NB4 (cell line): ENCODE measurements at regions not wholly inside any gene's neighbourhood (a gene's known extent, or its start where the extent isn't known, plus 50 kb on each side); places are given as distances from the start of the nearest gene placed in this dataset.

Experiments
- DNase-seq: peaks from one replicate; pipeline ENCODE4 v3.0.0; 2010; ENCODE audit warnings: low read depth
- H3K4me3 ChIP-seq: one replicate; pipeline ENCODE4 v1.5.1; 2011; ENCODE audit warnings: mild to moderate bottlenecking, low read depth, low read length, moderate library complexity
- MYC ChIP-seq: IDR thresholded peaks from 2 replicates; pipeline ENCODE4 v1.6.1; 2011; ENCODE audit warnings: low read depth, low read length
- POLR2A ChIP-seq: IDR thresholded peaks from 2 replicates; pipeline ENCODE4 v1.6.1; 2011; ENCODE audit warnings: mild to moderate bottlenecking; ENCODE audit not compliant: insufficient read length; ENCODE audit errors: extremely low read depth
- TF ChIP-seq, protein P1 (sequence below): IDR thresholded peaks from 2 replicates; pipeline ENCODE4 v1.6.1; 2011; ENCODE audit warnings: low read depth, low read length
- TF ChIP-seq, protein P2 (sequence below): IDR thresholded peaks from one replicate; pipeline ENCODE4 v1.5.1; 2012; ENCODE audit warnings: low read depth, low read length

DNA sequence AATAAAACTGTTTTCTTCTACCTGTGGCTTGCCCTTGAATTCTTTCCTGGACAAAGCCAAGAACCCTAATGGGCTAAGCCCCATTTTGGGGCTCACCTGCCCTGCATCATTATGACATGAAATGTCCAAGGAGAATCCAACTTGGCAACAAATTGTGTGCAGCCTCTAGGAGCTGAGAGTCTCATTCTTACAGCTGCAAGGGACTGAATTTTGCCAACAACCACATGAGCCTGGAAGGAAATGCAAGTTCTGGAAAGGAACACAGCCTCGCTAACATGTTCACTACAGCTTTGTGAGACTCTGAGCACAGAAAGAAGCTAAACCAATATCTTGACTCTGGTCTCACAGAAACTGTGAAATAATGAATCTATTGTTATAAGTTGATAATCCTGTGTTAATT is 94.8 kb upstream of the CDH12 start:
- no peak for DNase-seq
- H3K4me3 ChIP-seq = no peak overlapping the region
- TF ChIP-seq MYC (no peak), POLR2A (no peak)
- TF ChIP-seq, protein P1, sequence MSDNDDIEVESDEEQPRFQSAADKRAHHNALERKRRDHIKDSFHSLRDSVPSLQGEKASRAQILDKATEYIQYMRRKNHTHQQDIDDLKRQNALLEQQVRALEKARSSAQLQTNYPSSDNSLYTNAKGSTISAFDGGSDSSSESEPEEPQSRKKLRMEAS = no peak
- TF ChIP-seq, protein P2, sequence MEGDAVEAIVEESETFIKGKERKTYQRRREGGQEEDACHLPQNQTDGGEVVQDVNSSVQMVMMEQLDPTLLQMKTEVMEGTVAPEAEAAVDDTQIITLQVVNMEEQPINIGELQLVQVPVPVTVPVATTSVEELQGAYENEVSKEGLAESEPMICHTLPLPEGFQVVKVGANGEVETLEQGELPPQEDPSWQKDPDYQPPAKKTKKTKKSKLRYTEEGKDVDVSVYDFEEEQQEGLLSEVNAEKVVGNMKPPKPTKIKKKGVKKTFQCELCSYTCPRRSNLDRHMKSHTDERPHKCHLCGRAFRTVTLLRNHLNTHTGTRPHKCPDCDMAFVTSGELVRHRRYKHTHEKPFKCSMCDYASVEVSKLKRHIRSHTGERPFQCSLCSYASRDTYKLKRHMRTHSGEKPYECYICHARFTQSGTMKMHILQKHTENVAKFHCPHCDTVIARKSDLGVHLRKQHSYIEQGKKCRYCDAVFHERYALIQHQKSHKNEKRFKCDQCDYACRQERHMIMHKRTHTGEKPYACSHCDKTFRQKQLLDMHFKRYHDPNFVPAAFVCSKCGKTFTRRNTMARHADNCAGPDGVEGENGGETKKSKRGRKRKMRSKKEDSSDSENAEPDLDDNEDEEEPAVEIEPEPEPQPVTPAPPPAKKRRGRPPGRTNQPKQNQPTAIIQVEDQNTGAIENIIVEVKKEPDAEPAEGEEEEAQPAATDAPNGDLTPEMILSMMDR = no peak

DNA sequence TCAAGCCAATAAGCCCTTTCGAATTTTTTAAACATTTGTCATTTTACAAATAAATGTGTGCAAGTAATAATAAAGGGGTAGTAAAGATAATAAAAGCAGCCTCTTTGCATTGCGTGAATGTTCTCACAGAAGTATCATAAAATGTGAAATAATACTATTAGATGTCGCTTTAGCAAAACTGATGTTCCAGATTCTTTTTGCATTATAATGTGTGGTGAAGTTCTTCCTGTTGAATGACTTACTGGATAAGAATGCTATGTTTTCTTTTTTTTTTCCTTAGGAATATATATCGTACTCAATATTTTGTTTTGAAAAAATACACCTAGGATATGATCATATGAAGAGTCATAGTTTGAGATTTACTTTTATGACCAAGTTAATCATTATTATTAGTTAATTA is 85.2 kb upstream of the CDH12 start:
- no peak overlapping the region for H3K4me3 ChIP-seq
- TF ChIP-seq MYC = no peak
- TF ChIP-seq, protein P1 = no peak
- no peak for TF ChIP-seq POLR2A
- TF ChIP-seq, protein P2 = no peak
- no peak for DNase-seq

DNA sequence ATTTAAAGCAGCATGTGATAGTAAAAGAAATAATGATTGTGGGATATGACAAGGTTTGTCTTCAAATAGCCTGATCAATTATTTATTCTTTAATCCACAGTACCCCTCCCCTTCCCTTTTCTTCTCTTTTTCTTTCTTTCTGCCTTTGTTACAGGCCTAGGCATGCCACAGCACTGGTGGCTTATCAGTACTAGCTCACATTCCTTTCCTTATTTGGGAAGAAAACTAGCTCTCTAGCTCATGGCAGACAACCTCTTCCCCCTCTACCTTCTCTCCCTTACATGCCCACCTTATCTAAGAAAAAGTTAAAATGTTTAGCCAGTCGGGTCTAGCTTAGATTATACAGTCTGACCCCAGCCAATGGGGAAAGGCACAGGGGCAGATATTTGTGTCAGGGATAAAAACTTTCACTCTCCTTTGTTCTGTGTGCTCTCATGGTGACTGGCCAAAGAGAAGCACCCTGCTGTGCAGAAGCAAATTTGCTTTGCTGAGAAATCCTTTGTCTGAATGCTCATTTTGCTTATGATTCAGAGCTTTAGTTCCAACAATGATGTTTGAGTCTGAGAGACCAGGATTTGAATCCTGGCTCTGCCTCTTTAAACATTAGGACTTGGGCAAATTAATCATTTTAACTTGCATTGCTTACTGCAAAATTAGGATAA is 75.8 kb upstream of the CDH12 start:
- no peak overlapping the region for H3K4me3 ChIP-seq
- TF ChIP-seq POLR2A (no peak), MYC (no peak)
- TF ChIP-seq, protein P2 = no peak
- TF ChIP-seq, protein P1 = no peak
- DNase-seq = no peak

DNA sequence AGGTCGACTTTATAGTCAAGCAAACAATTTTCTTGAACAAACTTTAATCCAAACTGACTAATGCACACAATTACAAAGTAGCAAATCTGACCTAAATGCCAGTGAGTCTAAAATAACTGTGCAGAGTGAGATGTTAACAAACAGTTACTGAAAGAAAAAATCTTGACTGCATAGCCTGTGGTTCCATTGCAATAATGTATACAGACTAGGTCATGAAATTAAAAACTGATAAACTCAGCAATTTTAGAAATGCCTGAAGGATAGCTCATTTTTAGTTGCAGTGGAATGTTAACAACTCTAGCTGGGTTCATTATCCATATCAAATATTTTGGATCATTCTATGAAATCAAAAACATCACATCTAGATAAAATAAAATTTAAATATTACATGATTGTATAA is 73.4 kb upstream of the CDH12 start:
- TF ChIP-seq, protein P2 = no peak
- TF ChIP-seq MYC = no peak
- TF ChIP-seq, protein P1 = no peak
- H3K4me3 ChIP-seq = no peak overlapping the region
- no peak for DNase-seq

DNA sequence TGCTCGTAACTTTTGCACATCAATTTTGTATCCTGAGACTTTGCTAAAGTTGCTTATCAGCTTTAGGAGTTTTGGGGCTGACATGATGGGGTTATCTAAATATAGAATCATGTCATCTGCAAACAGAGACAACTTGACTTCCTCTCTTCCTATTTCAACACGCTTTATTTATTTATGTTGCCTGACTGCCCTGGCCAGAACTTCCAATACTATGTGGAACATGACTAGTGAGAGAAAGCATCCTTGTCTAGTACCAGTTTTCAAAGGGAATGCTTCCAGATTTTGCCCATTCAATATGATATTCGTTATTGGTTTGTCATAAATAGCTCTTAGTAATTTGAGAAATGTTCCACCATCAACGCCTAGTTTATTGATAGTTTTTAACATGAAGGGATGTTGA is 65.4 kb upstream of the CDH12 start:
- TF ChIP-seq MYC (no peak), POLR2A (no peak)
- TF ChIP-seq, protein P1 = no peak
- TF ChIP-seq, protein P2 = no peak
- no peak overlapping the region for H3K4me3 ChIP-seq
- DNase-seq = no peak

DNA sequence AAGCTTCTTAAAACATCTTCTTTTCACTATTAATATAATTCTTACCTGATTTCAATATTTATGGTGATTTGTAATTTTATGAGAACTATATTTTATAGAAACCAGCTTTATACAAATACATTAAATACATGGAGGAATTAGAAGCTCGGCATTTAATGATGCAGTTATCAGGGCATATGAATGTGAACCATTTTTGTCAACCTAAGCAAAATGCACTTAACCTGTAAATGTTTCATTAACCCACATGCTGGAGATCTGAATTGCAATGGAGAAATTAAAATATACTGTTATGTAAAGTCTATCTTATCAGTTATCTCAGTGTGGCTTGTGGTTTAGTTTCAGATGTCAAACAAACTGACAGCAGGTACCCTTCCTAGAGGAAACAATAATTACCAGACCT is 63.2 kb upstream of the CDH12 start:
- no peak for DNase-seq
- TF ChIP-seq MYC (no peak), POLR2A (no peak)
- TF ChIP-seq, protein P1 = no peak
- TF ChIP-seq, protein P2 = no peak
- H3K4me3 ChIP-seq = no peak overlapping the region
